Activated T-cell treated with anti-CD3 and anti-CD28 coated beads, Interleukin-2, amount 50 U/mL, for 24 hours (primary cell): ENCODE measurements at regions not wholly inside any gene's neighbourhood (a gene's known extent, or its start where the extent isn't known, plus 50 kb on each side); places are given as distances from the start of the nearest gene placed in this dataset.

ENCODE experiments used
- DNase-seq: peaks from one replicate; pipeline ENCODE4 v3.0.0-alpha.2; 2020
- H3K27ac Mint-ChIP-seq: 2 replicates; pipeline ENCODE4 v1.8.0; 2020; ENCODE audit warnings: mild to moderate bottlenecking, mixed read lengths
- H3K27me3 Mint-ChIP-seq: 2 replicates; pipeline ENCODE4 v1.8.0; 2020; ENCODE audit warnings: mixed read lengths
- H3K36me3 Mint-ChIP-seq: 2 replicates; pipeline ENCODE4 v1.8.0; 2020; ENCODE audit warnings: low read depth, mixed read lengths
- H3K4me1 Mint-ChIP-seq: 2 replicates; pipeline ENCODE4 v1.8.0; 2020; ENCODE audit warnings: low read depth, mixed read lengths
- H3K4me3 Mint-ChIP-seq: 2 replicates; pipeline ENCODE4 v1.8.0; 2020; ENCODE audit warnings: mild to moderate bottlenecking, moderate library complexity, mixed read lengths
- H3K9me3 Mint-ChIP-seq: 2 replicates; pipeline ENCODE4 v1.8.0; 2020; ENCODE audit warnings: mixed read lengths

DNA sequence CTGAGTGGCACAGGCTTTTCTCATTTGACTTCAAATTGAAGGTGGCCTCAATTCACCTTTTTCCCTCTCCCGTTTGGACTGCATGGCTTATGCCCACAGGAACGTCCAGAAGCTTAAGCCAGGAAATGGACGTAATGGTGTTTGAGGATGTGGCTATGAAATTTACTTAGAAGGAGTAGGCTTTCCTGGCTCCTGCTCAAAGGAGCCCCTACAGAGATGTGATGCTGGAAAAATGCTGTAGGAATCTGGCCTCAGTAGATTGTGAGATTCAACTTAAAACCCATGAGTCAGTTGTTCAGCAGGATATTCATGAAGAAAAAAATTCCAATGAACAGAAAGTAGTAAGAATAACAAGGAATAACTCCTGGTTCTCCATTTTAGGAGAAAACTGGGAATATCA is 129.0 kb downstream of the ICOS start:
- Mint-ChIP-seq H3K27ac (no peak overlapping the region), H3K4me1 (peaks cover 3% of the 10 kb centered on the region), H3K4me3 (no peak overlapping the region), H3K9me3 (no peaks in the 10 kb centered on the region), H3K36me3 (no peaks in the 10 kb centered on the region), H3K27me3 (no peaks in the 10 kb centered on the region)
- no peak for DNase-seq

GRCh38 chr2:204066051-204066450 is 129.5 kb downstream of the ICOS start:
- Mint-ChIP-seq H3K27ac (no peak overlapping the region), H3K4me3 (no peak overlapping the region), H3K27me3 (no peaks in the 10 kb centered on the region), H3K4me1 (peaks cover under 1% of the 10 kb centered on the region), H3K36me3 (no peaks in the 10 kb centered on the region), H3K9me3 (no peaks in the 10 kb centered on the region)
- no peak for DNase-seq

DNA sequence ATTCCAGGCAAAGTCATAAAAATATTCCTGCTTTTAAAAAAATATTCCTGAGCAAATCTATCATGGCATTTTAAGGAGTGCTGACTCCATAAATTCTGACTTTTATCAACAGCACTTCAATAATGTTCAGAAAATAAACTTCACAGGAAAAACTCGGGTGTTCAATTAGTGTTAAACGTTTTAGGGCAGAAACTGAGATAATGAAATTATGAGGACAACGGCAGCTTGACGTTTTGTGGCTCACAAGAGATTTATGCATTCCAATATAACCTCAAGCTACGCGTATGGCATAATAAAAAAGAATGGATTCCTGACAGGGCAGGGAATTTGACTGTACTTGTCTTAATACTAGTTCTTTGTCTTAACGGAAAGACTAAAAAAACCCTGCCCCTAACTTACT is 133.2 kb downstream of the ICOS start:
- H3K4me1 Mint-ChIP-seq = peaks cover 2% of the 10 kb centered on the region
- no peak overlapping the region for H3K4me3 Mint-ChIP-seq
- H3K9me3 Mint-ChIP-seq = no peaks in the 10 kb centered on the region
- H3K36me3 Mint-ChIP-seq = no peaks in the 10 kb centered on the region
- H3K27me3 Mint-ChIP-seq = no peaks in the 10 kb centered on the region
- DNase-seq = no peak
- H3K27ac Mint-ChIP-seq = no peak overlapping the region

- no peaks in the 10 kb centered on the region for H3K9me3 Mint-ChIP-seq
- H3K36me3 Mint-ChIP-seq = no peaks in the 10 kb centered on the region
- H3K27me3 Mint-ChIP-seq = no peaks in the 10 kb centered on the region
- DNase-seq = peak; percentile 81
- H3K4me1 Mint-ChIP-seq = peaks cover 2% of the 10 kb centered on the region
- no peak overlapping the region for H3K4me3 Mint-ChIP-seq
- H3K27ac Mint-ChIP-seq = no peak overlapping the region
Measured at GRCh38 chr2:204072443-204073324, 136.1 kb downstream of the ICOS start.

GRCh38 chr2:204074456-204074855 is 137.9 kb downstream of the ICOS start:
- no peaks in the 10 kb centered on the region for H3K9me3 Mint-ChIP-seq
- no peaks in the 10 kb centered on the region for H3K36me3 Mint-ChIP-seq
- no peaks in the 10 kb centered on the region for H3K27me3 Mint-ChIP-seq
- no peak overlapping the region for H3K27ac Mint-ChIP-seq
- H3K4me1 Mint-ChIP-seq = peaks cover 10% of the 10 kb centered on the region
- H3K4me3 Mint-ChIP-seq = no peak overlapping the region
- DNase-seq = no peak

- no peak overlapping the region for H3K4me3 Mint-ChIP-seq
- DNase-seq = no peak
- H3K27ac Mint-ChIP-seq = no peak overlapping the region
- no peaks in the 10 kb centered on the region for H3K9me3 Mint-ChIP-seq
- peaks cover 8% of the 10 kb centered on the region for H3K4me1 Mint-ChIP-seq
- H3K27me3 Mint-ChIP-seq = peaks cover 3% of the 10 kb centered on the region
- H3K36me3 Mint-ChIP-seq = no peaks in the 10 kb centered on the region
Measured at GRCh38 chr2:204078003-204078698, 141.6 kb downstream of the ICOS start.

- peaks cover 8% of the 10 kb centered on the region for H3K4me1 Mint-ChIP-seq
- no peak for DNase-seq
- no peak overlapping the region for H3K4me3 Mint-ChIP-seq
- H3K36me3 Mint-ChIP-seq = no peaks in the 10 kb centered on the region
- H3K9me3 Mint-ChIP-seq = no peaks in the 10 kb centered on the region
- H3K27me3 Mint-ChIP-seq = peaks cover 3% of the 10 kb centered on the region
- no peak overlapping the region for H3K27ac Mint-ChIP-seq
Measured at GRCh38 chr2:204081487-204082425, 145.2 kb downstream of the ICOS start.

DNA sequence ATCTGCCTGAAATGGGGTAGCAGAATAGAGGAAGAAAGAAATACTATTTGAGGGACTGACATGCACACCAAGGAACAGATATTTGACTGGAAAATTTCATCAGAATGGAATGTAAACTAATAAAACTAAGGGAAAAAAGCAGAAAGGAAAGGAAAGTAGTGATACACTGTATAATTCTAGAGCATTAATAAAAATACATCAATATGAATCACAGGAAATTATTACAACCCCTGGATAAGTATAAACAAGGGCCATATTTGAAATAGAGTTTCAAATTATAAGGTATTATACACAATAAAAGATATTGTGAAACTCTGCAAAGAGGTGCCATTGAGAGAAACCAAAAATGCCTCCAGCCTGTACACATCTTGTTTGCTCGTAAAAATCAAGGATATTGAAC is 149.6 kb downstream of the ICOS start:
- Mint-ChIP-seq H3K9me3 (no peaks in the 10 kb centered on the region), H3K27ac (no peak overlapping the region), H3K27me3 (peaks cover 3% of the 10 kb centered on the region), H3K36me3 (no peaks in the 10 kb centered on the region), H3K4me1 (no peaks in the 10 kb centered on the region), H3K4me3 (no peak overlapping the region)
- DNase-seq = no peak

GRCh38 chr2:204089105-204089504 is 152.5 kb downstream of the ICOS start:
- no peak for DNase-seq
- no peak overlapping the region for H3K4me3 Mint-ChIP-seq
- no peak overlapping the region for H3K27ac Mint-ChIP-seq
- H3K4me1 Mint-ChIP-seq = no peaks in the 10 kb centered on the region
- H3K9me3 Mint-ChIP-seq = peaks cover 8% of the 10 kb centered on the region
- H3K27me3 Mint-ChIP-seq = no peaks in the 10 kb centered on the region
- H3K36me3 Mint-ChIP-seq = no peaks in the 10 kb centered on the region

GRCh38 chr2:204089574-204089973 is 153.0 kb downstream of the ICOS start:
- Mint-ChIP-seq H3K36me3 (no peaks in the 10 kb centered on the region), H3K27me3 (no peaks in the 10 kb centered on the region), H3K9me3 (peaks cover 8% of the 10 kb centered on the region), H3K4me3 (no peak overlapping the region), H3K27ac (no peak overlapping the region), H3K4me1 (no peaks in the 10 kb centered on the region)
- no peak for DNase-seq

DNA sequence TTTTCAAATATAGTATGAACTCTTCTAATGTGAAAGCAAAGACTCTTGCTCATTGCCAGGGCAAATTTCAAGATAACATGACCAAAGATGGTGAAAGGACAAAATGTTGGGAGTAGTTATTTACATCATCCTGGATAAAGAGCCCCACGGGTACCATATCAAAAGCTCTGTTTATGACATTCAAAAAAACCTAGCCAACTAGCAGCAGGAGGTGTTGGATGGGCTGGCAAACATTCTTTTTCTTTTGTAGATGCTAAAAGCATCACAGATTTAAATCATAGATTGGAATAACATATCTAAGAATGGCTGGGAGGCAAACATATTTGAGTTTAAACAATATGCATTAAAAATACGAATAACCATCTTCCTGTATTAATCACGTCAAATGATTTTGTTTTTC is 153.5 kb downstream of the ICOS start:
- Mint-ChIP-seq H3K4me3 (no peak overlapping the region), H3K27me3 (no peaks in the 10 kb centered on the region), H3K9me3 (peaks cover 8% of the 10 kb centered on the region), H3K4me1 (no peaks in the 10 kb centered on the region), H3K27ac (no peak overlapping the region), H3K36me3 (no peaks in the 10 kb centered on the region)
- no peak for DNase-seq

DNA sequence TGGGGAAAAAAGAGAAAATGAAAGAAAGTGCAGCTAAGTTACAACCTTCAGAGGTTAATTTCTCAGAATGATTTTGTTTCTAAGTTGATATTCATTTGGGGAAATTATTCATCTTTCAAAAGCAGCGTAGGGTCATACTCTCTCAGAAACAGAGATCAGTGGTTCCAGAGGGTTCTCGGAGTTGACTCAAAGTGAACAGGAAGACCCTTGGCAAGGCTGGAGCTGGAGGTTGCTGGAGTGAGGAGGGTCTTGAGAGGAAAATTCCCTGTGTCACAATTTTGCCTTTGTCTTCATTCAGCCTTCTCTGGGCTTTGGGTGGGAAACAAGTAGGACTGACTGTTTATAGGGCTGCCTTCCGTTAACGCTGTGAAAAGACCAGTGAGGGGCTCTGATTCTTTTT is 168.2 kb downstream of the ICOS start:
- Mint-ChIP-seq H3K4me3 (peak overlapping the region; percentile 43), H3K4me1 (peaks cover 60% of the 10 kb centered on the region)

DNA sequence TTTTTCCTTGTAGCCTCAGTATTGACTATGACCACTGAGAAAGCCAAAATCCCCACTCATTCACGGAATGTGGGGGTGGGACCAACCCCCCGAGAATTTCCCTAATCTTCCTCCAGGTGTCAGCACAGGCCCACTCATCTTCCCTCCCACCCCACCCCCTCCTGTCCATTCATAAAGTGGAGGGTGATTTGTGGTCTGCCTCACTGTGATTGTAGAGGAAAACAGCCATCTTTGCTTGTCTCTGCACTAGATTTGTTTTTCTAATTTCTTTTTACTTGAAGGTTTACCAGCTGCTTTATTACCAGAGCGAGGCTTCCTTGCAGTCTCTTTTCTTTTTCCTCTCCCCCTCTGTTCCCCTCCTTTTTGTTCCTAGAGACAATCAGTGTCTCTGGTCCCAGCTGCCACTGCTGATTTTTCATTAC is 171.8 kb downstream of the ICOS start:
- Mint-ChIP-seq H3K9me3 (no peaks in the 10 kb centered on the region), H3K4me1 (peaks cover 82% of the 10 kb centered on the region), H3K27ac (peak overlapping the region; percentile 95), H3K36me3 (no peaks in the 10 kb centered on the region), H3K27me3 (no peaks in the 10 kb centered on the region), H3K4me3 (peak overlapping the region; percentile 61)
- DNase-seq = peak; percentile 48

More for the DNA sequence above, 168.2 kb downstream of the ICOS start:
- peak; percentile 44 for DNase-seq
- Mint-ChIP-seq H3K27ac (peak overlapping the region; percentile 90), H3K27me3 (no peaks in the 10 kb centered on the region), H3K9me3 (no peaks in the 10 kb centered on the region), H3K36me3 (no peaks in the 10 kb centered on the region)

DNA sequence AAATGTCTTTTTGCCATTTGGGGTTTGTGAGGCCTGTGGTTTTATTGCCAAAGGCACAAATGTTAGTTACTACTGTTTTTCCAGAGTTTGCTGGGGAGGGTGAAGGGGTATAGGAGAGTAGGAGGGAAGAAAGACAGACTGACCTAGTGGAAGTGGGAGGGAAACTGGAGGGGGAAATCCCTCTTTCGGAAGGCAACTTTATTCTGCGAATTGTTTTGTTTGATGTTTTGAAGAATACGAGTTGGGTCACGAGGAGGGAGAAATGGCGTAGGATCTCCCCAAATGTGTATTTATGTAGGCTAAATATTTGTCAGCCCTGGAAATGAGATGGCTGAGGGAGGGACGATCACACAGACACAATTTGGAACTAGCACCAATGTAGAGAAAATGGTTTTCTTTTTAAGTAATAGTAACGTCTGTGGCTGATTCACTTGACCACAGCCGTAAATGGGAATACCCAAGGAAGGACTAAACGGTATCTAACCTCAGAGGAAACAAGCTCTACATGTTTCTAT is 172.3 kb downstream of the ICOS start:
- DNase-seq = no peak
- Mint-ChIP-seq H3K9me3 (no peaks in the 10 kb centered on the region), H3K27me3 (no peaks in the 10 kb centered on the region), H3K4me3 (peak overlapping the region; percentile 61), H3K27ac (peak overlapping the region; percentile 95), H3K4me1 (peaks cover 81% of the 10 kb centered on the region), H3K36me3 (no peaks in the 10 kb centered on the region)
